NCI-H446 (cell line): ENCODE measurements at regions not wholly inside any gene's neighbourhood (a gene's known extent, or its start where the extent isn't known, plus 50 kb on each side); places are given as distances from the start of the nearest gene placed in this dataset.
"Not testable (repeated sequence)": the region's sequence is repeated elsewhere in the genome, so short reads cannot be mapped to it uniquely, and the experiment has no call there.

Experiments
- DNase-seq, 2 experiments: peaks; one replicate each; lab custom pipeline; 2025; lab: John Stamatoyannopoulos, UW

DNA sequence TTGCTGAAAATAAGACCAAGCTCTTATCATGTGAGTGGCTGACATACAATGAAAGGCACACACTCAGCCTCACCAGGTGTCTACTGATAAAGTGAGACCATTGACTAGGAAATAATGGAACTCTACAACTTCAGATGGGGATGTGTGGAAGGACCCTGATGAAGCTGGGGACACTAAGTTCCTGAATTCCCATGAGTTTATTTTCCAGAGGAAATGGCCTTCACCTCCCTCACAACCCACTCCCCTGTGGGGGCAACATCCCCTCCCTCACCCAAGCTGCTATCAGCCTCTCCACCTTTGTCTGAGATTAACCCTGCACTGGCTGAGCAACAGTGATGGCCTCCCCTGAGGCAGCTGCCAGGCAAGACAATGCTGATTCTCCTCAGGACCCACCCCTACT, 55.2 kb upstream of the SMARCAD1 start:
- DNase-seq: no peak

DNA sequence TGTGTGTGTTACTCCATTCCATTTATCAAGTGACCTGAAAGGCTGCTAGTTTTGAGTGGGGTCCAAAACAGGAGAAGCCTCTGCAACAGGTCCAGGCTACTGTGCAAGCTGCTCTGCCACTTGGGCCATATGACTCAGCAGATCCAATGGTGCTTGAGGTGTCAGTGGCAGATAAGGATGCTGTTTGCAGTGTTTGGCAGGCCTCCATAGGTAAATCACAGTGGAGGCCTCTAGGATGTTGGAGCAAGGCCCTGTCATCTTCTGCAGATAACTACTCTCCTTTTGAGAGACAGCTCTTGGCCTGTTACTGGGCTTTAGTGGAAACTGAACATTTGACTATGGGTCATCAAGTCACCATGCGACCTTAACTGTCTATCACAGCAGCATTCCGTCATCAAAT, 52.3 kb upstream of the SMARCAD1 start:
- DNase-seq: not testable (repeated sequence)

DNA sequence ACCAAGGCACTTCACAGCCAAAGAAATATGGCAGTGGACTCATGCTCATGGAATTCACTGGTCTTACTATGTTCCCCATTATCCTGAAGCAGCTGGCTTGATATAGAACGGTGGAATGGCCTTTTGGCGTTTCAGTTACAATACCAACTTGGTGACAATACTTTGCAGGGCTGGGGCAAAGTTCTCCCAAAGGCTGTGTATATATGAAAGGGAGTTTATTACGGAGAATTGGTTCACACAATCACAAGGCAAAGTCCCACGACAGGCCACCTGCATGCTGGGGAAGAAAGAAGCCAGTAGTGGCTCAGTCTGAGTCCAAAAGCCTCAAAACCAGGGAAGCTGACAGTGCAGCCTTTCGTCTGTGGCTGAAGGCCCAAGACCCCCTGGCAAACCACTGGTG, 50.8 kb upstream of the SMARCAD1 start:
- DNase-seq: no peak
